Liver (tissue), 8 donors: ENCODE measurements at regions not wholly inside any gene's neighbourhood (a gene's known extent, or its start where the extent isn't known, plus 50 kb on each side); places are given as distances from the start of the nearest gene placed in this dataset.

ENCODE experiments used
- DNase-seq: peaks from one replicate; pipeline ENCODE4 v3.0.0-alpha.2; 2017; ENCODE audit warnings: low spot score
- H3K27ac ChIP-seq, 2 donors: one replicate each; pipeline ENCODE4 v1.7.0; 2013; ENCODE audit warnings: inconsistent platforms in 2 of 2, low read length in 2 of 2, control low read depth in 1 of 2, low read depth in 1 of 2, mild to moderate bottlenecking in 1 of 2
- H3K27me3 ChIP-seq, 4 donors: one replicate each; pipeline versions ENCODE4 v1.6.1 to v1.7.0; 2013; ENCODE audit warnings: low read length in 3 of 4, inconsistent platforms in 1 of 4, mild to moderate bottlenecking in 1 of 4, moderate library complexity in 1 of 4; ENCODE audit not compliant: control insufficient read depth in 4 of 4, insufficient read depth in 4 of 4
- H3K36me3 ChIP-seq, 4 donors: one replicate each; pipeline versions ENCODE4 v1.6.1 to v1.7.0; 2013; ENCODE audit warnings: low read length in 3 of 4, mild to moderate bottlenecking in 3 of 4, low read depth in 1 of 4, moderate library complexity in 1 of 4; ENCODE audit not compliant: control insufficient read depth in 4 of 4, insufficient read depth in 3 of 4
- H3K4me1 ChIP-seq, 4 donors: one replicate each; pipeline versions ENCODE4 v1.6.1 to v1.7.0; 2013; ENCODE audit warnings: low read length in 3 of 4, mild to moderate bottlenecking in 3 of 4, moderate library complexity in 1 of 4; ENCODE audit not compliant: control insufficient read depth in 4 of 4, insufficient read depth in 4 of 4
- H3K4me3 ChIP-seq, 3 donors: one replicate each; pipeline versions ENCODE4 v1.6.1 to v1.7.0; 2013; ENCODE audit warnings: low read length in 3 of 3, control low read depth in 1 of 3, low read depth in 1 of 3, mild to moderate bottlenecking in 1 of 3
- H3K9ac ChIP-seq, 2 donors: one replicate each; pipeline ENCODE4 v1.7.0; 2013; ENCODE audit warnings: low read length in 2 of 2, mild to moderate bottlenecking in 2 of 2, moderate library complexity in 2 of 2, control low read depth in 1 of 2, low read depth in 1 of 2
- H3K9me3 ChIP-seq, 4 donors: one replicate each; pipeline versions ENCODE4 v1.6.1 to v1.7.0; 2013; ENCODE audit warnings: low read length in 3 of 4; ENCODE audit not compliant: control insufficient read depth in 4 of 4
- ATF3 ChIP-seq: IDR thresholded peaks from 2 replicates; pipeline ENCODE4 v1.6.1; 2016; ENCODE audit warnings: antibody characterized with exemption
- EGR1 ChIP-seq, 2 donors: IDR thresholded peaks; 2 replicates each; pipeline ENCODE4 v1.6.1; 2016 to 2018; ENCODE audit warnings: antibody characterized with exemption in 2 of 2, low read depth in 2 of 2
- FOXA1 ChIP-seq: IDR thresholded peaks from 2 replicates; pipeline ENCODE4 v1.6.1; 2016; ENCODE audit warnings: antibody characterized with exemption
- FOXA2 ChIP-seq: IDR thresholded peaks from 2 replicates; pipeline ENCODE4 v1.6.1; 2016; ENCODE audit warnings: antibody characterized with exemption
- GABPA ChIP-seq, 2 donors: IDR thresholded peaks in 1 of 2; conservative IDR thresholded peaks in 1 of 2; 2 replicates each; pipeline ENCODE4 v1.6.1; 2016; ENCODE audit warnings: antibody characterized with exemption in 2 of 2, mild to moderate bottlenecking in 1 of 2, moderate library complexity in 1 of 2
- HNF4A ChIP-seq, 2 donors: conservative IDR thresholded peaks; 2 replicates each; pipeline ENCODE4 v1.6.1; 2016; ENCODE audit warnings: antibody characterized with exemption in 2 of 2, mild to moderate bottlenecking in 2 of 2
- HNF4G ChIP-seq: IDR thresholded peaks from 2 replicates; pipeline ENCODE4 v1.6.1; 2016; ENCODE audit warnings: antibody characterized with exemption
- JUND ChIP-seq, 2 donors: IDR thresholded peaks; 2 replicates each; pipeline ENCODE4 v1.6.1; 2016; ENCODE audit warnings: antibody characterized with exemption in 2 of 2
- NR2F2 ChIP-seq: IDR thresholded peaks from 2 replicates; pipeline ENCODE4 v1.6.1; 2016; ENCODE audit warnings: antibody characterized with exemption
- RAD21 ChIP-seq, 2 donors: IDR thresholded peaks; 2 replicates each; pipeline ENCODE4 v1.6.1; 2016; ENCODE audit warnings: antibody characterized with exemption in 2 of 2, mild to moderate bottlenecking in 2 of 2
- REST ChIP-seq: IDR thresholded peaks from 2 replicates; pipeline ENCODE4 v1.6.1; 2016; ENCODE audit warnings: antibody characterized with exemption, mild to moderate bottlenecking
- RXRA ChIP-seq, 2 donors: IDR thresholded peaks; 2 replicates each; pipeline ENCODE4 v1.6.1; 2017 to 2018; ENCODE audit warnings: antibody characterized with exemption in 2 of 2, mild to moderate bottlenecking in 1 of 2
- TAF1 ChIP-seq: conservative IDR thresholded peaks from 2 replicates; pipeline ENCODE4 v1.6.1; 2016; ENCODE audit warnings: antibody characterized with exemption, mild to moderate bottlenecking
- WGBS: extraction: QIAGEN DNeasy Blood & Tissue Kit; methylation state at CpG from one replicate; pipeline ENCODE4 v1.1.7; 2013; 5-methylcytosine and 5-hydroxymethylcytosine counted together
- TF ChIP-seq, protein P1 (sequence below): IDR thresholded peaks from 2 replicates; pipeline ENCODE4 v1.6.1; 2016; ENCODE audit warnings: antibody characterized with exemption
- TF ChIP-seq, protein P2 (sequence below): fragments of 150-350 bp; IDR thresholded peaks from 2 replicates; pipeline ENCODE4 v1.5.1; 2017; ENCODE audit warnings: improper control_type of control experiment, low read depth, low read length; ENCODE audit not compliant: missing input control
- donor health status: healthy.
- donor health status: healthy.
- donor health status: healthy.
- donor health status: healthy.
- donor health status: healthy.

- TF ChIP-seq GABPA (IDR thresholded peaks at IDR 0.05 in 1 of 2, conservative IDR thresholded peaks at IDR 0.05 in 1 of 2) (no peak), JUND (IDR thresholded peaks at IDR 0.05) (no peak), FOXA2 (no peak)
These were observed 270.9 kb upstream of the FIGN start (continued) for GRCh38 chr2:164006704-164007103.

DNA sequence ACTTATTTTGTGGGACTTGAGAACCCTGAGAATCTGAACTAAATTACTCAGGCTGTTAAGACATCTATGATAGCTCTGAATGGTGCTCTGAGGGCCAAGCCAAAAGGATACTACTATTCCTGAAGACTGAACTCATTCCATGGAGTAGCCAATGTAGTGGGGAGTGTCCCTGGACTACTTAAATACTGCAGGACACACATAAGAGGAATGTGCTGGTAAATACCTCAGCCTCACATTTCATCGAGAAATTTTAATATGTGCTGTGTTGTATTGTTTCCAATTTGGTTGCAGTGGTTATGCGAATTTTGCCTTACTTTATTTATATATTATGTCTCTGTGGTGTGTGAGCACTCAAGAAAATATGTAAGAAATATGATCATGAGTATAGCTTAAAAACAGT is 264.4 kb upstream of the FIGN start:
- H3K4me1 ChIP-seq, result no peaks in the 10 kb centered on the region

GRCh38 chr2:163997466-163997865 is 261.7 kb upstream of the FIGN start:
- WGBS, result 42% methylated on average over 4 of the region's 4 CpGs
- Histone ChIP-seq H3K27ac (no peak overlapping the region), H3K9ac (no peak overlapping the region), H3K27me3 (no peaks in the 10 kb centered on the region), H3K4me3 (no peak overlapping the region), H3K36me3 (no peaks in the 10 kb centered on the region), H3K9me3 (no peaks in the 10 kb centered on the region), H3K4me1 (no peaks in the 10 kb centered on the region)
- TF ChIP-seq EGR1 (IDR thresholded peaks at IDR 0.05; ENCODE audit: low read depth in 2 of 2), result no peak
- TF ChIP-seq GABPA (IDR thresholded peaks at IDR 0.05 in 1 of 2, conservative IDR thresholded peaks at IDR 0.05 in 1 of 2), result no peak
- no peak for TF ChIP-seq HNF4G
- TF ChIP-seq JUND (IDR thresholded peaks at IDR 0.05), result no peak
- TF ChIP-seq TAF1, result no peak
- TF ChIP-seq, protein P1, sequence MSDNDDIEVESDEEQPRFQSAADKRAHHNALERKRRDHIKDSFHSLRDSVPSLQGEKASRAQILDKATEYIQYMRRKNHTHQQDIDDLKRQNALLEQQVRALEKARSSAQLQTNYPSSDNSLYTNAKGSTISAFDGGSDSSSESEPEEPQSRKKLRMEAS, result no peak
- no peak for TF ChIP-seq REST
- no peak for TF ChIP-seq RXRA (IDR thresholded peaks at IDR 0.05)
- no peak for TF ChIP-seq NR2F2
- TF ChIP-seq RAD21 (IDR thresholded peaks at IDR 0.05), result no peak
- no peak for TF ChIP-seq FOXA1
- no peak for TF ChIP-seq HNF4A (conservative IDR thresholded peaks at IDR 0.05)
- no peak for DNase-seq

More for the DNA sequence above, 264.4 kb upstream of the FIGN start:
- H3K27me3 ChIP-seq, result no peaks in the 10 kb centered on the region
- H3K27ac ChIP-seq, result no peak overlapping the region
- H3K36me3 ChIP-seq, result no peaks in the 10 kb centered on the region
- H3K4me3 ChIP-seq, result no peak overlapping the region
- no peaks in the 10 kb centered on the region for H3K9me3 ChIP-seq
- no peak for DNase-seq
- no peak for TF ChIP-seq HNF4A (conservative IDR thresholded peaks at IDR 0.05)
- TF ChIP-seq, protein P2, sequence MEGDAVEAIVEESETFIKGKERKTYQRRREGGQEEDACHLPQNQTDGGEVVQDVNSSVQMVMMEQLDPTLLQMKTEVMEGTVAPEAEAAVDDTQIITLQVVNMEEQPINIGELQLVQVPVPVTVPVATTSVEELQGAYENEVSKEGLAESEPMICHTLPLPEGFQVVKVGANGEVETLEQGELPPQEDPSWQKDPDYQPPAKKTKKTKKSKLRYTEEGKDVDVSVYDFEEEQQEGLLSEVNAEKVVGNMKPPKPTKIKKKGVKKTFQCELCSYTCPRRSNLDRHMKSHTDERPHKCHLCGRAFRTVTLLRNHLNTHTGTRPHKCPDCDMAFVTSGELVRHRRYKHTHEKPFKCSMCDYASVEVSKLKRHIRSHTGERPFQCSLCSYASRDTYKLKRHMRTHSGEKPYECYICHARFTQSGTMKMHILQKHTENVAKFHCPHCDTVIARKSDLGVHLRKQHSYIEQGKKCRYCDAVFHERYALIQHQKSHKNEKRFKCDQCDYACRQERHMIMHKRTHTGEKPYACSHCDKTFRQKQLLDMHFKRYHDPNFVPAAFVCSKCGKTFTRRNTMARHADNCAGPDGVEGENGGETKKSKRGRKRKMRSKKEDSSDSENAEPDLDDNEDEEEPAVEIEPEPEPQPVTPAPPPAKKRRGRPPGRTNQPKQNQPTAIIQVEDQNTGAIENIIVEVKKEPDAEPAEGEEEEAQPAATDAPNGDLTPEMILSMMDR, result no peak
- TF ChIP-seq FOXA1, result no peak
- TF ChIP-seq FOXA2, result no peak
- TF ChIP-seq, protein P1, result no peak
- TF ChIP-seq ATF3, result no peak
- 92% methylated on average over 2 of the region's 2 CpGs for WGBS
- no peak overlapping the region for H3K9ac ChIP-seq
